ENCODE measurements at regions not wholly inside any gene's neighbourhood (a gene's known extent, or its start where the extent isn't known, plus 50 kb on each side); places are given as distances from the start of the nearest gene placed in this dataset.

GRCh38 chr17:51354936-51355335 lies 94.6 kb downstream of the UTP18 start:
- no peaks in the 10 kb centered on the region for H3K79me2 ChIP-seq

GRCh38 chr17:51355441-51356410 lies 95.4 kb downstream of the UTP18 start:
- Histone ChIP-seq H3K9ac (no peak overlapping the region), H3K27me3 (ENCODE audit: control insufficient read depth, insufficient read depth, low read length) (no peaks in the 10 kb centered on the region)

More at GRCh38 chr17:51354936-51355335, 94.6 kb downstream of the UTP18 start:
- TF ChIP-seq CTCF (IDR thresholded peaks at IDR 0.05) = no peak
- Histone ChIP-seq H3K4me1 (no peaks in the 10 kb centered on the region), H3K4me3 (ENCODE audit: low read depth, low read length) (no peak overlapping the region), H3K9me3 (ENCODE audit: control insufficient read depth, low read length) (no peaks in the 10 kb centered on the region), H3K9ac (no peak overlapping the region), H3K36me3 (ENCODE audit: control insufficient read depth, insufficient read depth, low read length) (no peaks in the 10 kb centered on the region), H3K4me2 (ENCODE audit: low read length) (no peak overlapping the region), H2AFZ (no peak overlapping the region), H3K27ac (no peak overlapping the region), H3K27me3 (ENCODE audit: control insufficient read depth, insufficient read depth, low read length) (no peaks in the 10 kb centered on the region)

GRCh38 chr17:51359055-51359454 lies 98.7 kb downstream of the UTP18 start:
- Histone ChIP-seq H3K9ac (no peak overlapping the region), H3K4me1 (no peaks in the 10 kb centered on the region), H3K36me3 (ENCODE audit: control insufficient read depth, insufficient read depth, low read length) (no peaks in the 10 kb centered on the region), H3K27me3 (ENCODE audit: control insufficient read depth, insufficient read depth, low read length) (no peaks in the 10 kb centered on the region), H3K27ac (no peak overlapping the region), H3K4me2 (ENCODE audit: low read length) (no peak overlapping the region), H3K9me3 (ENCODE audit: control insufficient read depth, low read length) (no peaks in the 10 kb centered on the region), H3K79me2 (no peaks in the 10 kb centered on the region), H3K4me3 (ENCODE audit: low read depth, low read length) (no peak overlapping the region), H2AFZ (no peak overlapping the region)
- no peak for TF ChIP-seq CTCF (IDR thresholded peaks at IDR 0.05)

More at GRCh38 chr17:51355441-51356410, 95.4 kb downstream of the UTP18 start:
- Histone ChIP-seq H3K9me3 (ENCODE audit: control insufficient read depth, low read length) (no peaks in the 10 kb centered on the region), H3K4me1 (no peaks in the 10 kb centered on the region), H3K79me2 (no peaks in the 10 kb centered on the region), H2AFZ (no peak overlapping the region), H3K27ac (no peak overlapping the region), H3K36me3 (ENCODE audit: control insufficient read depth, insufficient read depth, low read length) (no peaks in the 10 kb centered on the region), H3K4me3 (ENCODE audit: low read depth, low read length) (no peak overlapping the region), H3K4me2 (ENCODE audit: low read length) (no peak overlapping the region)
- TF ChIP-seq CTCF (IDR thresholded peaks at IDR 0.05) = no peak

GRCh38 chr17:51362811-51363585 lies 102.7 kb downstream of the UTP18 start:
- Histone ChIP-seq H3K27me3 (ENCODE audit: control insufficient read depth, insufficient read depth, low read length) (no peaks in the 10 kb centered on the region), H3K9me3 (ENCODE audit: control insufficient read depth, low read length) (no peaks in the 10 kb centered on the region), H3K4me2 (ENCODE audit: low read length) (no peak overlapping the region), H3K4me3 (ENCODE audit: low read depth, low read length) (no peak overlapping the region), H3K79me2 (no peaks in the 10 kb centered on the region), H3K27ac (no peak overlapping the region), H3K36me3 (ENCODE audit: control insufficient read depth, insufficient read depth, low read length) (no peaks in the 10 kb centered on the region), H3K4me1 (no peaks in the 10 kb centered on the region), H2AFZ (no peak overlapping the region), H3K9ac (no peak overlapping the region)
- no peak for TF ChIP-seq CTCF (IDR thresholded peaks at IDR 0.05)

Data from parathyroid adenoma (tissue), 2 donors.